Activated naive CD4-positive, alpha-beta T cell treated with anti-CD3 and anti-CD28 coated beads, Interleukin-2, amount 10 ng/mL, durations not matched to agents 7 days and 5 days (primary cell): ENCODE measurements at regions not wholly inside any gene's neighbourhood (a gene's known extent, or its start where the extent isn't known, plus 50 kb on each side); places are given as distances from the start of the nearest gene placed in this dataset.
"Not testable (repeated sequence)": the region's sequence is repeated elsewhere in the genome, so short reads cannot be mapped to it uniquely, and the experiment has no call there.

Experiments used
- CTCF ChIA-PET: fragments of 350-600 bp; sonication (Branson Sonifier 250); formaldehyde crosslinking; loops from one replicate; lab custom pipeline; 2021; ENCODE audit warnings: antibody characterized with exemption; lab: Charles Lee
- DNase-seq: peaks from one replicate; pipeline ENCODE4 v3.0.0-alpha.2; 2020
- H3K27ac Mint-ChIP-seq: one replicate; pipeline ENCODE4 v1.8.0; 2021; ENCODE audit warnings: mild to moderate bottlenecking, moderate library complexity, mixed read lengths
- H3K27me3 Mint-ChIP-seq: one replicate; pipeline ENCODE4 v1.8.0; 2021; ENCODE audit warnings: mild to moderate bottlenecking, mixed read lengths
- H3K36me3 Mint-ChIP-seq: one replicate; pipeline ENCODE4 v1.8.0; 2021; ENCODE audit warnings: mixed read lengths
- H3K4me1 Mint-ChIP-seq: one replicate; pipeline ENCODE4 v1.8.0; 2021; ENCODE audit warnings: mixed read lengths
- H3K4me3 Mint-ChIP-seq: one replicate; pipeline ENCODE4 v1.8.0; 2021; ENCODE audit warnings: mild to moderate bottlenecking, moderate library complexity, mixed read lengths
- H3K9me3 Mint-ChIP-seq: one replicate; pipeline ENCODE4 v1.8.0; 2021; ENCODE audit warnings: mixed read lengths

- Mint-ChIP-seq H3K4me1 (peaks cover 17% of the 10 kb centered on the region), H3K27me3 (peaks cover 20% of the 10 kb centered on the region)
- H3K9me3 Mint-ChIP-seq, H3K36me3 Mint-ChIP-seq, H3K27ac Mint-ChIP-seq, CTCF ChIA-PET, H3K4me3 Mint-ChIP-seq: not testable (repeated sequence)
- peak; percentile 32 for DNase-seq
These were observed 62.8 kb downstream of the RPS24 start for GRCh38 chr10:78096486-78096885.

- H3K36me3 Mint-ChIP-seq, H3K27me3 Mint-ChIP-seq, H3K27ac Mint-ChIP-seq: not testable (repeated sequence)
These were observed 68.9 kb downstream of the RPS24 start for GRCh38 chr10:78102593-78102992.

GRCh38 chr10:78109210-78109609 lies 75.5 kb downstream of the RPS24 start:
- peaks cover 2% of the 10 kb centered on the region for H3K9me3 Mint-ChIP-seq
- no peaks in the 10 kb centered on the region for H3K36me3 Mint-ChIP-seq
- no peaks in the 10 kb centered on the region for H3K4me1 Mint-ChIP-seq
- peaks cover 6% of the 10 kb centered on the region for H3K27me3 Mint-ChIP-seq
- no peak overlapping the region for H3K27ac Mint-ChIP-seq
- H3K4me3 Mint-ChIP-seq: no peak overlapping the region
- CTCF ChIA-PET: no interaction called here
- DNase-seq: no peak

More at GRCh38 chr10:78102593-78102992, 68.9 kb downstream of the RPS24 start:
- H3K9me3 Mint-ChIP-seq: peaks cover 15% of the 10 kb centered on the region
- CTCF ChIA-PET, H3K4me3 Mint-ChIP-seq, H3K4me1 Mint-ChIP-seq, DNase-seq: not testable (repeated sequence)

- no peak overlapping the region for H3K27ac Mint-ChIP-seq
- peaks cover 5% of the 10 kb centered on the region for H3K27me3 Mint-ChIP-seq
- no peaks in the 10 kb centered on the region for H3K36me3 Mint-ChIP-seq
- no peaks in the 10 kb centered on the region for H3K9me3 Mint-ChIP-seq
- H3K4me3 Mint-ChIP-seq: no peak overlapping the region
- H3K4me1 Mint-ChIP-seq: no peaks in the 10 kb centered on the region
- CTCF ChIA-PET: no interaction called here
- DNase-seq: no peak
These were observed 81.6 kb downstream of the RPS24 start for GRCh38 chr10:78115135-78115853.

GRCh38 chr10:78116361-78116760 lies 82.7 kb downstream of the RPS24 start:
- Mint-ChIP-seq H3K27me3 (peaks cover 6% of the 10 kb centered on the region), H3K36me3 (no peaks in the 10 kb centered on the region), H3K9me3 (peaks cover 3% of the 10 kb centered on the region), H3K27ac (no peak overlapping the region), H3K4me1 (no peaks in the 10 kb centered on the region), H3K4me3 (no peak overlapping the region)
- CTCF ChIA-PET: no interaction called here
- DNase-seq: no peak

GRCh38 chr10:78118591-78118990 lies 84.9 kb downstream of the RPS24 start:
- no peak overlapping the region for H3K4me3 Mint-ChIP-seq
- no peak overlapping the region for H3K27ac Mint-ChIP-seq
- DNase-seq: no peak
- CTCF ChIA-PET: no interaction called here
- H3K27me3 Mint-ChIP-seq: peaks cover 6% of the 10 kb centered on the region
- no peaks in the 10 kb centered on the region for H3K36me3 Mint-ChIP-seq
- peaks cover 9% of the 10 kb centered on the region for H3K9me3 Mint-ChIP-seq
- no peaks in the 10 kb centered on the region for H3K4me1 Mint-ChIP-seq

GRCh38 chr10:78121801-78122200 lies 88.1 kb downstream of the RPS24 start:
- H3K27me3 Mint-ChIP-seq: peaks cover 6% of the 10 kb centered on the region
- H3K4me3 Mint-ChIP-seq: no peak overlapping the region
- CTCF ChIA-PET: no interaction called here
- DNase-seq: no peak
- no peaks in the 10 kb centered on the region for H3K4me1 Mint-ChIP-seq
- no peak overlapping the region for H3K27ac Mint-ChIP-seq
- peaks cover 10% of the 10 kb centered on the region for H3K9me3 Mint-ChIP-seq
- no peaks in the 10 kb centered on the region for H3K36me3 Mint-ChIP-seq

GRCh38 chr10:78124167-78124566 lies 90.5 kb downstream of the RPS24 start:
- Mint-ChIP-seq H3K27me3 (peaks cover 6% of the 10 kb centered on the region), H3K36me3 (no peaks in the 10 kb centered on the region), H3K4me1 (no peaks in the 10 kb centered on the region), H3K4me3 (no peak overlapping the region), H3K9me3 (peaks cover 10% of the 10 kb centered on the region), H3K27ac (no peak overlapping the region)
- CTCF ChIA-PET: no interaction called here
- DNase-seq: no peak

- H3K27me3 Mint-ChIP-seq: no peaks in the 10 kb centered on the region
- H3K36me3 Mint-ChIP-seq: no peaks in the 10 kb centered on the region
- peaks cover 2% of the 10 kb centered on the region for H3K9me3 Mint-ChIP-seq
- H3K27ac Mint-ChIP-seq: no peak overlapping the region
- no peak for DNase-seq
- no peaks in the 10 kb centered on the region for H3K4me1 Mint-ChIP-seq
- CTCF ChIA-PET: no interaction called here
- no peak overlapping the region for H3K4me3 Mint-ChIP-seq
These were observed 95.5 kb downstream of the RPS24 start for GRCh38 chr10:78129211-78129610.

GRCh38 chr10:78130966-78131710 lies 97.5 kb downstream of the RPS24 start:
- Mint-ChIP-seq H3K9me3 (no peaks in the 10 kb centered on the region), H3K36me3 (no peaks in the 10 kb centered on the region), H3K27ac (no peak overlapping the region), H3K4me3 (no peak overlapping the region), H3K27me3 (no peaks in the 10 kb centered on the region), H3K4me1 (no peaks in the 10 kb centered on the region)
- DNase-seq: no peak
- CTCF ChIA-PET: interaction anchor here (0.6 kb wide), 1 partner anchor 110 kb away, joined by 3 read pairs; no protein-coding TSS in a partner anchor

- CTCF ChIA-PET: no interaction called here
- Mint-ChIP-seq H3K4me3 (no peak overlapping the region), H3K36me3 (no peaks in the 10 kb centered on the region), H3K27me3 (no peaks in the 10 kb centered on the region), H3K27ac (no peak overlapping the region), H3K9me3 (no peaks in the 10 kb centered on the region), H3K4me1 (no peaks in the 10 kb centered on the region)
- no peak for DNase-seq
These were observed 101.2 kb downstream of the RPS24 start for GRCh38 chr10:78134773-78135306.

GRCh38 chr10:78137147-78137546 lies 103.5 kb downstream of the RPS24 start:
- Mint-ChIP-seq H3K36me3 (no peaks in the 10 kb centered on the region), H3K4me1 (no peaks in the 10 kb centered on the region), H3K27ac (no peak overlapping the region), H3K4me3 (no peak overlapping the region), H3K9me3 (no peaks in the 10 kb centered on the region), H3K27me3 (no peaks in the 10 kb centered on the region)
- DNase-seq: no peak
- CTCF ChIA-PET: no interaction called here

- CTCF ChIA-PET: no interaction called here
- DNase-seq: no peak
- Mint-ChIP-seq H3K9me3 (no peaks in the 10 kb centered on the region), H3K27ac (no peak overlapping the region), H3K4me3 (no peak overlapping the region), H3K27me3 (no peaks in the 10 kb centered on the region), H3K36me3 (no peaks in the 10 kb centered on the region), H3K4me1 (no peaks in the 10 kb centered on the region)
These were observed 105.7 kb downstream of the RPS24 start for GRCh38 chr10:78139341-78139740.

GRCh38 chr10:78140066-78140630 lies 106.5 kb downstream of the RPS24 start:
- no peaks in the 10 kb centered on the region for H3K9me3 Mint-ChIP-seq
- no peak overlapping the region for H3K27ac Mint-ChIP-seq
- no peak overlapping the region for H3K4me3 Mint-ChIP-seq
- H3K4me1 Mint-ChIP-seq: no peaks in the 10 kb centered on the region
- CTCF ChIA-PET: interaction anchor here (0.6 kb wide), 1 partner anchor 92 kb away, joined by 3 read pairs; no protein-coding TSS in a partner anchor
- no peaks in the 10 kb centered on the region for H3K27me3 Mint-ChIP-seq
- H3K36me3 Mint-ChIP-seq: no peaks in the 10 kb centered on the region
- no peak for DNase-seq
